GM21447 (cell line): ENCODE measurements at regions not wholly inside any gene's neighbourhood (a gene's known extent, or its start where the extent isn't known, plus 50 kb on each side); places are given as distances from the start of the nearest gene placed in this dataset.
A peak's percentile ranks its signal among the peaks of the same experiment; 100 is the strongest.
"Not testable (repeated sequence)": the region's sequence is repeated elsewhere in the genome, so short reads cannot be mapped to it uniquely, and the experiment has no call there.

Experiments used
- ATAC-seq: cut with Tn5 transposase; IDR thresholded peaks from one replicate; pipeline ENCODE4 v1.9.1; 2021; ENCODE audit not compliant: unreplicated experiment

DNA sequence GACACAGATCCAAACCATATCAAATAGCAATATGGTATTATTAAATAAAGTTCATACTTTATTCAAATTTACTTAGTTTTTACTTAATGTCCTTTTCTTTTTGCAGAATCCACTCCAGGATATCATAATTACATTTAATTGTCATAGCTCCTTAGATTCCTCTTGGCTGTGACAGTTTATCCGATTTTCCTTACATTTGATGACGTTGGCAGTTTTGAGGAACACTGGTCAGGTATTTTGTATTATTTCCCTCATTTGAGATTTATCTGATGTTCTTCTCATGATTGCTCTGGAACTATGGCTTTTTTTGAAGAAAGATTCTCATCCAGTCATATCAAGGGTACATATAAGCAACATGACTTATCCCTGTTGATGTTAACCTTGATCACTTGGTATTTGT lies 198.3 kb upstream of the STAC start:
- ATAC-seq = no peak

DNA sequence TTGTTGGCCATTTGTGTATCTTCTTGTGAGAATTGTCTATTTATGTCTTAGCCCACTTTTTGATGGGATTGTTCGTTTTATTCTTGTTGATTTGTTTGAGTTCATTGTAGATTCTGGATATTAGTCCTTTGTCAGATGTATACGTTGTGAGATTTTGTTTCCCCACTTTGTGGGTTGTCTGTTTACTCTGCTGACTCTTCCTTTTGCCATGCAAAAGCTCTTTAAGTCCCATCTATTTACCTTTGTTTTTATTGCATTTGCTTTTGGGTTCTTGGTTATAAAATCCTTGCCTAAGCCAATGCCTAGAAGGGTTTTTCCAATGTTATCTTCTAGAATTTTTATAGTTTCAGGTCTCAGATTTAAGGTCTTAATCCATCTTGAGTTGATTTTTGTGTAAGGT lies 193.1 kb upstream of the STAC start:
- not testable (repeated sequence) for ATAC-seq

- no peak for ATAC-seq
Observed at GRCh38 chr3:36192901-36193300, 187.4 kb upstream of the STAC start.

DNA sequence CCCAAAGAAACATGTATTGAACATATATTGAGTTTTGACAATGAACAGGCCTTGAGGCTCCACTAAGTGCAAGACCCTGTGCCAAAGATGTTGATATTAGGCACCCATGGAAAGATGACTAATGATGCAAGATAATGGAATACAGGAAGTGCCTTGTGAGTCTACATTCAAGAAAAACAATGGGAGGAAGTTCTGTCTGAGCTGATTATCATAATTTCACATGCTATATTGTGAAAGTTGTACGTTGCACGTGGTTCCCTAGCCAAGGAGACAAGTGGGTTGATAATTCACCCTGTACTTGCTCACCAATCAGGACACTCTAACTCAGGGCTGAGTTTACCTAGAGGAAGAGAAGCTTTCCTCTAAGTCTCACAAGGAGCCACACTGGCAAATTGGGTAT lies 186.9 kb upstream of the STAC start:
- no peak for ATAC-seq

DNA sequence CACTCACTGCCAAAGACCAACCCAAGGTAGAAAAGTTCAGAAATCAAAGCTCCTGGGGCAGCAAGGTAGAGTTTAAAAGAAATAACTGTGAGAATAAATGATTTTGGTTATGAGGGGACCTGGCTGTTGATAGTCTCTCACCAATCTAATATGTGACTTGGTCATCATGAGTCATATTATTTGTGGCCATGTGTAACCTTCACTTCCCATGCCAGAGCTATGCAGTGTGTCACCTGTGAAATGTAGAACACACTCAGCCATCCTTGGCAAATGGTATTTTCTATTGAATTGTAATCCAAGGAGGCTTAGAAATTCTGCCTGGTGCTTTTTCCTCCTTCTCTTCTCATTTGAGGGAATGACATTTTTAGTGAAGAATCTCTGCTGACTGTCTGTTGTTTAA lies 184.2 kb upstream of the STAC start:
- no peak for ATAC-seq

DNA sequence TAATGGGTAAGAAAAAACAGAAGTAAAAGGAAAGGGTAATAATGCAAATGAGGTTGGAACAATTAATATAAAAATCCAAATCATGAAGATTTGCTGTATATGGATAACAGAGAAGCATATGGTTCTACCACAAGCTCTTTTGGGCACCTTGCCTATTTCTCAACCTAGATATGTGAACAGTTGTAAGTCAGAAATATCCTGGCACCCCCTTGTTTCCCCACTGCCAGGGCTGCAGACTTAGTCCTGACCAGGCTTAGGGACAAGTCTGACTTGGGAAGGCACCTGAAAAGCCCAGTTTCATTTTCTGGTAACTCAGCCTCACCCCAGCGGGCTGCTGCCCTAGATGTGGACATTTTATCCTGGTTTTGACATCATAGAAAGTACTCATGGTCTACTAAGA lies 183.2 kb upstream of the STAC start:
- no peak for ATAC-seq

- no peak for ATAC-seq
Observed at GRCh38 chr3:36201546-36201945, 178.8 kb upstream of the STAC start.

- no peak for ATAC-seq
Observed at GRCh38 chr3:36206956-36207580, 173.2 kb upstream of the STAC start.

DNA sequence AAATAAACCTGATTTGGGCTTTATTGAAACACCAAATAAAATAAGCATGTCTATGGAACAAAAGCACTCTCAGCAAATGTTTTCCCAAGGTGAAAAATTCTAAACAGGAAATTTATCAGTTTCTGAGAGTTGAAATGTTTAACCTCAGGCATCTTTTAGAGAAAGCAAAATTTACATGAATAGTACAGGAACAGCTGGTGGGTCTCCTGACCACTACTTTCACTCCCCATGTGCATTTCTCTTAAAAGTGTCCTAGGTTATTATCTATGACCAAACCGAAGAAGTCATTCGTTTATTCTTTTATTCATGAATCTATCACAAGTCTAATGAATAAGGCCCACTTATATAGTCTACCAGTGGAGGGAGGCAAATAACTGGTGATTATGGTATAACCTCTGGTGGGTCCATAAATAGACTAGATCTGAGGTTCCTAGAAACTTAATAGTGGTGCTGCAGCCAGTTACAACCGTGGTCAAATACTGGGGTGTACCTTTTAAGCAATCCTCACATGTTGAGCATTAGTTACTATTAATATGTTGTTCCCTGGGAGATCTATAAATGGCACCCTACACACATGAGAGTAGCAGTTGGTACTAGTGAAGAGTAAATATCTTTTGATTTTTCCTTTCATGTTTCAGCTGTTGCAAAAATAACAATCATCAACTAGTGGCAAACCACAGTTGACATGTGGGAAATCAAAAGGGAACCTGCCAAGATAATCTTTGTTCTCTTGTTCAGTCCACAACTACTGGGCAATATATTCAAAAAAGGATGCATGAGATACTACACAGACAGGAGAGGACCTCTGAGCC lies 169.3 kb upstream of the STAC start:
- ATAC-seq = peak; percentile 60

- ATAC-seq = peak; percentile 34
Observed at GRCh38 chr3:36211652-36211999, 168.7 kb upstream of the STAC start.

GRCh38 chr3:36212251-36212650 lies 168.1 kb upstream of the STAC start:
- ATAC-seq = no peak

GRCh38 chr3:36214460-36214859 lies 165.8 kb upstream of the STAC start:
- ATAC-seq = no peak

- ATAC-seq = no peak
Observed at GRCh38 chr3:36215241-36215640, 165.1 kb upstream of the STAC start.

GRCh38 chr3:36219398-36219797 lies 160.9 kb upstream of the STAC start:
- no peak for ATAC-seq

DNA sequence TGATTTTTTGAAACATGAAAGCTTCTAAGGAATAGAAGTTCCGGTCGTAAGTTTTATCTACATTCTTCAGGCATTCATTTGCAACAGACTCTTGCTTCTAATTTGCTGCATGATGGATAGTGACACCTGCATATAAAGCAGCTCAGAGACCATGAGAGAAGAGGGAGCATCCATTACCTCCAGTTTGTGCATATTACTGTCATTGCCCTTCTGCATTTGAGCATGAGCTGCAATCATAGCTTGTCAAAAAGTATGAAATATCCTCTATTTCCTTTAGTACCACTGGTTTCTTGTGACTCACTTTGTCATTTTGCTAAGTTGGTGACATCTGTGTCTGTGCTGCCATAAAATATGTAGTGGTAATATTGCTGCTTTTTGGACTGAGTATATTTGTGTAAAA lies 160.1 kb upstream of the STAC start:
- ATAC-seq = no peak

GRCh38 chr3:36221975-36222374 lies 158.3 kb upstream of the STAC start:
- ATAC-seq = no peak

DNA sequence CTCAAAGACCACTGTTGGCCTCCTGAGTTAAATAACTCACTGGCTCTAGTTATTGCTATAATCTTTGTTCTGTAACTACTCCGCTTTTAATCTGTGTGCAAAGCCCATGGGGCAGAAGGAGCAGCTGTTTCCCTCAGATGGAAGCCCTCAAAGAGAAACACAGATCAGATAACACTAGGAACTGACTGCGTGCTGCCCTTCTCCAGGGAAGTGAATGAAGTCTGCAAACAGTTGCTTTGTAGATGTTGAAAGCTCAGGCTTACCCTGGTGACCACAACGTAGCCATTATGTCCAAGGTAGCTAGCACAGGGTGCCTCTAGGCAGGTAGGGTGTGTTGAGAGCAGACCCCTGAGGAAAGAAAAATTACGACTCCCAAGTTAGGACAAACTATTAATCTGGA lies 152.3 kb upstream of the STAC start:
- ATAC-seq = no peak

DNA sequence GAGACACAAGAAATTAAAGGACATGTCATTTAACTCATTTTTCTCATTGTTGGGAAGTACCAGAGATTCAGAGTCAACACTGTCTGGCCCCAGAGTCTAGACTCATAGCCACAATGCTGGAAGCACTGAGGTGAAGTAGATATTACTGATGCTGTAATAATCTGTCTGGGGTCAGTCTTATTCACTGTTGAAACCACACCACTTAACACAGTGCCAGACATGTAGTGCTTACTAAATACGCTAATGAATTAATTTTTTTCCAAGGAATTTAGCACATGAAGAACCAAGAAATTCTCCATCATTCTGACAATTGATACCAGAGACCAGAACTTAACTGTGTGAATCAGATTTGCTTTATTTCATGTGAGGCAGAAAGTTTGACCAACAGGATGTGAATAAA lies 150.8 kb upstream of the STAC start:
- ATAC-seq = no peak

DNA sequence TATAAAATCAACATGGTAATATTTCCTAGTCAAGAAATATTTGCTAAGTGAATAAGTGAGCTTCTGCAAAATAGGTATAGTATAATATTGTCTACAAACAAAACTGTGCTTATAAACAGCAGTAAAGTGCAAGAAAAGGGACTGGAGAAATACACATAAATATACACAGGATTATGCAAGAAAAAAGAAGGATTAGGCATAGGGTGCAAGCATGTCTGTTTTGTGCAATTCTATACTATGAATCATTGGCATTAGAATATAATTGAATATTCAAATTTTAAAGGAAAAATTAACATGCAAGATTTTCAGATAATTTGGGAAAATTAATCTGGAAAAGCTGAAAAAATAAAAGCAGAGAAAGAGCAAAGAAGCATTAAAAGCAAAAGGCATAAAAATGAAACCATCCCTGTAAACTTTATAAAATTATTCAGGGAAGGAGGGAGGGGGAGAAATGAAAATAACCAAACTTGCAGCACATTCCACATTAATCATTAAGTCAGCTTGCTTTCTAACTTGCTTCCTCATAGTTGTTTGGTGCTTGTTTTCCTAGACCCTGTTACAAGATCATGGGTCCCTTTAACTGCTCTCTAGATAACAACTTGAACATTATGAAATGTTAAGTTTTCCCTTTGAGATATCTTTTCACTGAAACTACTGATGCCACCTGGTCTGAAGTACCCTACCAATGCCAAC lies 147.4 kb upstream of the STAC start:
- no peak for ATAC-seq

GRCh38 chr3:36244728-36245127 lies 135.6 kb upstream of the STAC start:
- no peak for ATAC-seq

DNA sequence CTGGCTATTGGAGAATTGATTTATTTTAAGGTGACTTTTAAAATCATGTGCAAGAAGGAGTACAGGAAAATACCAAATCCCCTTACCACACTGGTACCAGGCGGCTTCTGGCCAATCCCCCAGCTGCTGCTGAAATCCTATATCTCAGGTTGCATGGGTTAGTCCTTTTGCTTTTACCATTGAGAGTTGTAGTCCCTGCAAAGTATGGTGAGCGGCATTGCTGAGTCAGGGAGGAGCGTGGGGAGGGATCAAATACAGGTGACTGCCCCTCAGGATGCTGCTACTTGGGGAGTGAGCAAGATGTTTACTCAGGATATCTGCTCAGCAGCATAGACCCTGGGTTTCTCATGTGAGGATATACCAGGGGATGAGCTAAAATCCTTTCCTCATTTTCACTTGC lies 131.9 kb upstream of the STAC start:
- no peak for ATAC-seq

GRCh38 chr3:36250191-36250590 lies 130.1 kb upstream of the STAC start:
- no peak for ATAC-seq
